SK-N-DZ (cell line): ENCODE measurements at regions not wholly inside any gene's neighbourhood (a gene's known extent, or its start where the extent isn't known, plus 50 kb on each side); places are given as distances from the start of the nearest gene placed in this dataset.

ENCODE experiments used
- DNase-seq: peaks from one replicate; pipeline ENCODE4 v3.0.0-alpha.2; 2015; ENCODE audit warnings: low spot score

- DNase-seq, result no peak
These were observed 101.0 kb upstream of the CNTNAP4 start for GRCh38 chr16:76176153-76176552.

GRCh38 chr16:76176616-76177015, 100.6 kb upstream of the CNTNAP4 start:
- no peak for DNase-seq

GRCh38 chr16:76182041-76182635, 95.1 kb upstream of the CNTNAP4 start:
- DNase-seq, result no peak

- DNase-seq, result no peak
These were observed 93.6 kb upstream of the CNTNAP4 start for GRCh38 chr16:76183647-76184046.

GRCh38 chr16:76190057-76190456, 87.1 kb upstream of the CNTNAP4 start:
- no peak for DNase-seq

GRCh38 chr16:76190480-76190879, 86.7 kb upstream of the CNTNAP4 start:
- DNase-seq, result no peak

GRCh38 chr16:76193906-76194615, 83.1 kb upstream of the CNTNAP4 start:
- DNase-seq, result no peak

GRCh38 chr16:76194616-76195015, 82.6 kb upstream of the CNTNAP4 start:
- no peak for DNase-seq

GRCh38 chr16:76195056-76195455, 82.1 kb upstream of the CNTNAP4 start:
- peak; percentile 74 for DNase-seq

- DNase-seq, result peak; percentile 91
These were observed 81.6 kb upstream of the CNTNAP4 start for GRCh38 chr16:76195648-76196047.

GRCh38 chr16:76197900-76198299, 79.3 kb upstream of the CNTNAP4 start:
- no peak for DNase-seq

GRCh38 chr16:76199681-76200220, 77.5 kb upstream of the CNTNAP4 start:
- DNase-seq, result no peak

- no peak for DNase-seq
These were observed 75.8 kb upstream of the CNTNAP4 start for GRCh38 chr16:76201385-76201784.

GRCh38 chr16:76204249-76204648, 73.0 kb upstream of the CNTNAP4 start:
- no peak for DNase-seq

- no peak for DNase-seq
These were observed 69.9 kb upstream of the CNTNAP4 start for GRCh38 chr16:76207270-76207669.

GRCh38 chr16:76210157-76210556, 67.0 kb upstream of the CNTNAP4 start:
- peak; percentile 40 for DNase-seq

- DNase-seq, result no peak
These were observed 63.3 kb upstream of the CNTNAP4 start for GRCh38 chr16:76213860-76214259.

- no peak for DNase-seq
These were observed 62.3 kb upstream of the CNTNAP4 start for GRCh38 chr16:76214856-76215255.

- peak; percentile 30 for DNase-seq
These were observed 55.1 kb upstream of the CNTNAP4 start for GRCh38 chr16:76222087-76222486.

GRCh38 chr16:76222853-76223252, 54.3 kb upstream of the CNTNAP4 start:
- peak; percentile 72 for DNase-seq

GRCh38 chr16:76226011-76226410, 51.2 kb upstream of the CNTNAP4 start:
- no peak for DNase-seq

GRCh38 chr16:76226481-76226880, 50.7 kb upstream of the CNTNAP4 start:
- no peak for DNase-seq
